ENCODE measurements at regions not wholly inside any gene's neighbourhood (a gene's known extent, or its start where the extent isn't known, plus 50 kb on each side); places are given as distances from the start of the nearest gene placed in this dataset.
"Not testable (repeated sequence)": the region's sequence is repeated elsewhere in the genome, so short reads cannot be mapped to it uniquely, and the experiment has no call there.

- DNase-seq, result peak; percentile 94
Observed at GRCh38 chr11:86145439-86146156, 76.7 kb upstream of the PICALM start.

GRCh38 chr11:86144846-86145245 lies 76.0 kb upstream of the PICALM start:
- DNase-seq, result no peak

GRCh38 chr11:86144087-86144486 lies 75.2 kb upstream of the PICALM start:
- DNase-seq, result not testable (repeated sequence)

GRCh38 chr11:86143087-86144030 lies 74.5 kb upstream of the PICALM start:
- DNase-seq, result peak; percentile 97

GRCh38 chr11:86142170-86142569 lies 73.3 kb upstream of the PICALM start:
- no peak for DNase-seq

GRCh38 chr11:86141727-86142126 lies 72.8 kb upstream of the PICALM start:
- DNase-seq, result no peak

- peak; percentile 63 for DNase-seq
Observed at GRCh38 chr11:86140334-86140990, 71.6 kb upstream of the PICALM start.

GRCh38 chr11:86138958-86139357 lies 70.1 kb upstream of the PICALM start:
- peak; percentile 82 for DNase-seq

GRCh38 chr11:86136538-86136937 lies 67.7 kb upstream of the PICALM start:
- no peak for DNase-seq

GRCh38 chr11:86135319-86135714 lies 66.4 kb upstream of the PICALM start:
- DNase-seq, result no peak

- DNase-seq, result peak; percentile 97
Observed at GRCh38 chr11:86134580-86135318, 65.9 kb upstream of the PICALM start.

- no peak for DNase-seq
Observed at GRCh38 chr11:86132667-86133249, 63.9 kb upstream of the PICALM start.

- peak; percentile 70 for DNase-seq
Observed at GRCh38 chr11:86129740-86130540, 61.1 kb upstream of the PICALM start.

GRCh38 chr11:86128914-86129313 lies 60.0 kb upstream of the PICALM start:
- no peak for DNase-seq

GRCh38 chr11:86126862-86127261 lies 58.0 kb upstream of the PICALM start:
- DNase-seq, result no peak

- no peak for DNase-seq
Observed at GRCh38 chr11:86124251-86125233, 55.7 kb upstream of the PICALM start.

GRCh38 chr11:86122773-86123172 lies 53.9 kb upstream of the PICALM start:
- DNase-seq, result no peak

- DNase-seq, result no peak
Observed at GRCh38 chr11:86120807-86121206, 51.9 kb upstream of the PICALM start.

GRCh38 chr11:86119906-86120305 lies 51.0 kb upstream of the PICALM start:
- no peak for DNase-seq

- no peak for DNase-seq
Observed at GRCh38 chr11:86119077-86119476, 50.2 kb upstream of the PICALM start.
